LNCaP clone FGC (cell line): ENCODE measurements at regions not wholly inside any gene's neighbourhood (a gene's known extent, or its start where the extent isn't known, plus 50 kb on each side); places are given as distances from the start of the nearest gene placed in this dataset.

Experiments used
- DNase-seq: peaks from one replicate; pipeline ENCODE4 v3.0.0-alpha.2; 2011; ENCODE audit warnings: low read depth
- H3K4me3 ChIP-seq: 2 replicates; pipeline ENCODE4 v1.5.1; 2011; ENCODE audit warnings: mild to moderate bottlenecking, low read depth, low read length, control low read depth
- CTCF ChIP-seq: IDR thresholded peaks from 2 replicates; pipeline ENCODE4 v1.5.1; 2012; ENCODE audit warnings: mild to moderate bottlenecking; ENCODE audit not compliant: control insufficient read depth, insufficient read depth; ENCODE audit errors: extremely low read depth

- no peak for DNase-seq
- no peak for TF ChIP-seq CTCF
- no peak overlapping the region for H3K4me3 ChIP-seq
Observed at GRCh38 chr22:22997262-22997898, 72.9 kb upstream of the GNAZ start.

GRCh38 chr22:22997988-22998387 lies 72.3 kb upstream of the GNAZ start:
- no peak for TF ChIP-seq CTCF
- H3K4me3 ChIP-seq: no peak overlapping the region
- no peak for DNase-seq

- TF ChIP-seq CTCF: no peak
- no peak overlapping the region for H3K4me3 ChIP-seq
Observed at GRCh38 chr22:22999523-22999922, 70.8 kb upstream of the GNAZ start.

GRCh38 chr22:23000657-23001347 lies 69.5 kb upstream of the GNAZ start:
- TF ChIP-seq CTCF: no peak
- no peak for DNase-seq
- no peak overlapping the region for H3K4me3 ChIP-seq

More at GRCh38 chr22:22999523-22999922, 70.8 kb upstream of the GNAZ start:
- DNase-seq: no peak

- no peak overlapping the region for H3K4me3 ChIP-seq
- TF ChIP-seq CTCF: no peak
- no peak for DNase-seq
Observed at GRCh38 chr22:23001463-23001862, 68.9 kb upstream of the GNAZ start.

- DNase-seq: no peak
- TF ChIP-seq CTCF: no peak
Observed at GRCh38 chr22:23002612-23003180, 67.6 kb upstream of the GNAZ start.

GRCh38 chr22:23007823-23008222 lies 62.5 kb upstream of the GNAZ start:
- TF ChIP-seq CTCF: no peak
- no peak overlapping the region for H3K4me3 ChIP-seq
- no peak for DNase-seq

More at GRCh38 chr22:23002612-23003180, 67.6 kb upstream of the GNAZ start:
- no peak overlapping the region for H3K4me3 ChIP-seq
